ENCODE measurements at regions not wholly inside any gene's neighbourhood (a gene's known extent, or its start where the extent isn't known, plus 50 kb on each side); places are given as distances from the start of the nearest gene placed in this dataset.
"Not testable (repeated sequence)": the region's sequence is repeated elsewhere in the genome, so short reads cannot be mapped to it uniquely, and the experiment has no call there.

DNA sequence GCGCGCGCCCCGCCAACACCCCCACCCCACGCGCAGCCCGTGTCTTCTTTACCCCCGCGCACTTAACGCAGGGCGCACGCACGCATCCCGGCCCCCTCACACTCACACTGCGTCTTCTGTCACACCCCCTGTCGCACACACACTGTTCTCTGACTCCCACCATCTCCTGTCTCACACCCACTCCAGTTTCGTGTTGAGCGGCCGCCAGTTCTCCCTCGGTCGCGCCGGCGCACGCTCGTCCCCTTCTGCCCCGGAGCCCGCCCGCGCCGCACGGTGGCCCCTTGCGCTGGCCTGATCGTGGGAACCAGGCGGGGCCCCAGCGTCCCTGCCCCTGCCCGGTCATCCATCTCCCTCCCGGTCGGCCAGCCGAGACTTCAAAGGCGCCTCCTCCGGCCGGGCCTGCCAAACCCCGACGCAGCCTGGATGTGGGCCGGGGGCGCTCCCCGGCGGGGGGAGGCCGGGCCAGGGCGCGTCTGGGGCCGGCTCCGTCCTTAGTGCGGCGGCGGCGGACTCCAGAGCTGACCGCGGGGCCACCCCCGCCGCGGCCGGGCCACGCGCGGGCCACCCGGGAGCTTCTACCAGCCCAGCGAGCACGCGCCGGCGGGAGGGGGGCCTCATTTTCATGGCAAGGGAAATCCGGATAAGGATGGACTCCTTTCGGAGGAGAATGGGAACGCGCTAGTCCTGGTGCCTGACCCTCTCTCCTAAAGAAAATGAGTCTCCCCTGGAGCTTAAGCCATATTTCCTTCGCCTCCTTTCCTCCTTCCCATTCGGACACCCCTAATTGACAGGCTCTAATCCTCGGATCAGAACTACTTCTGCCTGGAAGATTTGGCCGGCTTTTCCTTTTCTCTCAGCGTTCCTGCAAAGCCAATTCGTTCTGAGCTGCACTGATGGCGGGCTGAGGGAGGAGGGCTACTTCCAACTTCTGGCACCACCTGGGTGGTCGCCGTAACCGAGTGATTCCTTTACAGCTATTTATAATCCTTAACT lies 82.0 kb upstream of the HMGA2 start:
- H3K9me3 ChIP-seq (ENCODE audit: severe bottlenecking) = no peaks in the 10 kb centered on the region
- H3K4me1 ChIP-seq (ENCODE audit: insufficient read depth, poor library complexity, severe bottlenecking) = peaks cover 11% of the 10 kb centered on the region
- ATAC-seq (ENCODE audit: low read depth) (peak; percentile 35), DNase-seq (ENCODE audit: low spot score) (peak; percentile 69)
- peak overlapping the region; percentile 65 for H3K4me3 ChIP-seq (ENCODE audit: severe bottlenecking)
- peak overlapping the region; percentile 88 for H3K27ac ChIP-seq (ENCODE audit: poor library complexity, severe bottlenecking)
- TF ChIP-seq, protein P1, sequence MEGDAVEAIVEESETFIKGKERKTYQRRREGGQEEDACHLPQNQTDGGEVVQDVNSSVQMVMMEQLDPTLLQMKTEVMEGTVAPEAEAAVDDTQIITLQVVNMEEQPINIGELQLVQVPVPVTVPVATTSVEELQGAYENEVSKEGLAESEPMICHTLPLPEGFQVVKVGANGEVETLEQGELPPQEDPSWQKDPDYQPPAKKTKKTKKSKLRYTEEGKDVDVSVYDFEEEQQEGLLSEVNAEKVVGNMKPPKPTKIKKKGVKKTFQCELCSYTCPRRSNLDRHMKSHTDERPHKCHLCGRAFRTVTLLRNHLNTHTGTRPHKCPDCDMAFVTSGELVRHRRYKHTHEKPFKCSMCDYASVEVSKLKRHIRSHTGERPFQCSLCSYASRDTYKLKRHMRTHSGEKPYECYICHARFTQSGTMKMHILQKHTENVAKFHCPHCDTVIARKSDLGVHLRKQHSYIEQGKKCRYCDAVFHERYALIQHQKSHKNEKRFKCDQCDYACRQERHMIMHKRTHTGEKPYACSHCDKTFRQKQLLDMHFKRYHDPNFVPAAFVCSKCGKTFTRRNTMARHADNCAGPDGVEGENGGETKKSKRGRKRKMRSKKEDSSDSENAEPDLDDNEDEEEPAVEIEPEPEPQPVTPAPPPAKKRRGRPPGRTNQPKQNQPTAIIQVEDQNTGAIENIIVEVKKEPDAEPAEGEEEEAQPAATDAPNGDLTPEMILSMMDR (IDR thresholded peaks at IDR 0.05; ENCODE audit: poor library complexity, severe bottlenecking) = peak; percentile 17
- H3K27me3 ChIP-seq (ENCODE audit: insufficient read depth, poor library complexity, severe bottlenecking) = no peaks in the 10 kb centered on the region
- H3K36me3 ChIP-seq (ENCODE audit: low read depth) = no peaks in the 10 kb centered on the region

DNA sequence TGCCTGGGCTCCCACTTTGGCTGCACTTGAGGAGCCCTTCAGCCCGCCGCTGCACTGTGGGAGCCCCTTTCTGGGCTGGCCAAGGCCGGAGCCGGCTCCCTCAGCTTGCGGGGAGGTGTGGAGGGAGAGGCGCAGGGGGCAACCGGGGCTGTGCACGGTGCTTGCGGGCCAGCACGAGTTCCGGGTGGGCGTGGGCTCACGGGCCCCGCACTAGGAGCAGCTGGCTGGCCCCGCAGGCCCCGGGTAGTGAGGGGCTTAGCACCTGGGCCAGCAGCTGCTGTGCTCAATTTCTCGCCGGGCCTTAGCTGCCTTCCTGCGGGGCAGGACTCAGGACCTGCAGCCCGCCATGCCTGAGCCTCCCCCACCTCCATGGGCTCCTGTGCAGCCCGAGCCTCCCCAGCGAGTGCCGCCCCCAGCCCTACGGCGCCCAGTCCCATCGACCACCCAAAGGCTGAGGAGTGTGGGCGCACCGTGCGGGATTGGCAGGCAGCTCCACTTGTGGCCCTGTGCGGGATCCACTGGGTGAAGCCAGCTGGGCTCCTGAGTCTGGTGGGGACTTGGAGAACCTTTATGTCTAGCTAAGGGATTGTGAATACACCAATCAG lies 79.9 kb upstream of the HMGA2 start:
- not testable (repeated sequence) for DNase-seq (ENCODE audit: low spot score); H3K9me3 ChIP-seq (ENCODE audit: severe bottlenecking); H3K4me3 ChIP-seq (ENCODE audit: severe bottlenecking); H3K27me3 ChIP-seq (ENCODE audit: insufficient read depth, poor library complexity, severe bottlenecking); ATAC-seq (ENCODE audit: low read depth); H3K36me3 ChIP-seq (ENCODE audit: low read depth)
- H3K4me1 ChIP-seq (ENCODE audit: insufficient read depth, poor library complexity, severe bottlenecking) = peaks cover 11% of the 10 kb centered on the region
- H3K27ac ChIP-seq (ENCODE audit: poor library complexity, severe bottlenecking) = peak overlapping the region; percentile 88

GRCh38 chr12:65747338-65747737 lies 76.9 kb upstream of the HMGA2 start:
- no peak overlapping the region for H3K4me3 ChIP-seq (ENCODE audit: severe bottlenecking)
- no peak for ATAC-seq (ENCODE audit: low read depth)
- no peak for DNase-seq (ENCODE audit: low spot score)

GRCh38 chr12:65748332-65748731 lies 76.0 kb upstream of the HMGA2 start:
- no peaks in the 10 kb centered on the region for H3K27me3 ChIP-seq (ENCODE audit: insufficient read depth, poor library complexity, severe bottlenecking)
- H3K4me1 ChIP-seq (ENCODE audit: insufficient read depth, poor library complexity, severe bottlenecking) = peaks cover 3% of the 10 kb centered on the region
- TF ChIP-seq, protein P1 (IDR thresholded peaks at IDR 0.05; ENCODE audit: poor library complexity, severe bottlenecking) = no peak
- H3K27ac ChIP-seq (ENCODE audit: poor library complexity, severe bottlenecking) = no peak overlapping the region
- no peak for DNase-seq (ENCODE audit: low spot score)
- no peak overlapping the region for H3K4me3 ChIP-seq (ENCODE audit: severe bottlenecking)
- no peaks in the 10 kb centered on the region for H3K9me3 ChIP-seq (ENCODE audit: severe bottlenecking)
- no peaks in the 10 kb centered on the region for H3K36me3 ChIP-seq (ENCODE audit: low read depth)
- ATAC-seq (ENCODE audit: low read depth) = no peak

More at GRCh38 chr12:65747338-65747737, 76.9 kb upstream of the HMGA2 start:
- Histone ChIP-seq H3K27me3 (ENCODE audit: insufficient read depth, poor library complexity, severe bottlenecking) (no peaks in the 10 kb centered on the region), H3K4me1 (ENCODE audit: insufficient read depth, poor library complexity, severe bottlenecking) (peaks cover 11% of the 10 kb centered on the region), H3K27ac (ENCODE audit: poor library complexity, severe bottlenecking) (no peak overlapping the region), H3K36me3 (ENCODE audit: low read depth) (no peaks in the 10 kb centered on the region), H3K9me3 (ENCODE audit: severe bottlenecking) (no peaks in the 10 kb centered on the region)
- TF ChIP-seq, protein P1 (IDR thresholded peaks at IDR 0.05; ENCODE audit: poor library complexity, severe bottlenecking) = no peak

GRCh38 chr12:65754290-65754689 lies 70.0 kb upstream of the HMGA2 start:
- Histone ChIP-seq H3K36me3 (ENCODE audit: low read depth) (no peaks in the 10 kb centered on the region), H3K27me3 (ENCODE audit: insufficient read depth, poor library complexity, severe bottlenecking) (no peaks in the 10 kb centered on the region), H3K4me1 (ENCODE audit: insufficient read depth, poor library complexity, severe bottlenecking) (peaks cover 5% of the 10 kb centered on the region), H3K9me3 (ENCODE audit: severe bottlenecking) (no peaks in the 10 kb centered on the region), H3K27ac (ENCODE audit: poor library complexity, severe bottlenecking) (no peak overlapping the region), H3K4me3 (ENCODE audit: severe bottlenecking) (no peak overlapping the region)
- TF ChIP-seq, protein P1 (IDR thresholded peaks at IDR 0.05; ENCODE audit: poor library complexity, severe bottlenecking) = no peak
- ATAC-seq (ENCODE audit: low read depth) (no peak), DNase-seq (ENCODE audit: low spot score) (no peak)

Measured in RWPE2 (cell line).